Esophagus muscularis mucosa (tissue), 4 donors: ENCODE measurements at regions not wholly inside any gene's neighbourhood (a gene's known extent, or its start where the extent isn't known, plus 50 kb on each side); places are given as distances from the start of the nearest gene placed in this dataset.

Source experiments
- EP300 ChIP-seq: sonication (generic); formaldehyde crosslinking; IDR thresholded peaks from one replicate; pipeline ENCODE4 v1.6.1; 2017; ENCODE audit warnings: antibody characterized with exemption
- POLR2A ChIP-seq: fragments of 450-650 bp; IDR thresholded peaks from one replicate; pipeline ENCODE4 v1.6.1; 2017; ENCODE audit warnings: antibody characterized with exemption, moderate library complexity, mild to moderate bottlenecking, low read depth
- POLR2AphosphoS5 ChIP-seq, 2 donors: sonication (generic); formaldehyde crosslinking; IDR thresholded peaks; one replicate each; pipeline ENCODE4 v1.6.1; 2017; ENCODE audit warnings: antibody characterized with exemption in 2 of 2
- TF ChIP-seq, protein P1 (sequence below), 3 experiments: fragments of 200-600 bp in 2 of 3; fragments of 450-650 bp in 1 of 3; sonication (generic) in 2 of 3; IDR thresholded peaks; one replicate each; pipeline ENCODE4 v1.5.1; 2017 to 2019; ENCODE audit warnings: antibody characterized with exemption in 3 of 3, mild to moderate bottlenecking in 2 of 3, moderate library complexity in 1 of 3

- TF ChIP-seq, protein P1, sequence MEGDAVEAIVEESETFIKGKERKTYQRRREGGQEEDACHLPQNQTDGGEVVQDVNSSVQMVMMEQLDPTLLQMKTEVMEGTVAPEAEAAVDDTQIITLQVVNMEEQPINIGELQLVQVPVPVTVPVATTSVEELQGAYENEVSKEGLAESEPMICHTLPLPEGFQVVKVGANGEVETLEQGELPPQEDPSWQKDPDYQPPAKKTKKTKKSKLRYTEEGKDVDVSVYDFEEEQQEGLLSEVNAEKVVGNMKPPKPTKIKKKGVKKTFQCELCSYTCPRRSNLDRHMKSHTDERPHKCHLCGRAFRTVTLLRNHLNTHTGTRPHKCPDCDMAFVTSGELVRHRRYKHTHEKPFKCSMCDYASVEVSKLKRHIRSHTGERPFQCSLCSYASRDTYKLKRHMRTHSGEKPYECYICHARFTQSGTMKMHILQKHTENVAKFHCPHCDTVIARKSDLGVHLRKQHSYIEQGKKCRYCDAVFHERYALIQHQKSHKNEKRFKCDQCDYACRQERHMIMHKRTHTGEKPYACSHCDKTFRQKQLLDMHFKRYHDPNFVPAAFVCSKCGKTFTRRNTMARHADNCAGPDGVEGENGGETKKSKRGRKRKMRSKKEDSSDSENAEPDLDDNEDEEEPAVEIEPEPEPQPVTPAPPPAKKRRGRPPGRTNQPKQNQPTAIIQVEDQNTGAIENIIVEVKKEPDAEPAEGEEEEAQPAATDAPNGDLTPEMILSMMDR (IDR thresholded peaks at IDR 0.05) = no peak
- TF ChIP-seq POLR2A (no peak), POLR2AphosphoS5 (IDR thresholded peaks at IDR 0.05) (no peak), EP300 (no peak)
Observed at GRCh38 chr1:121525355-121525754, 340.6 kb downstream of the SRGAP2C start.
